ENCODE measurements at regions not wholly inside any gene's neighbourhood (a gene's known extent, or its start where the extent isn't known, plus 50 kb on each side); places are given as distances from the start of the nearest gene placed in this dataset.
"Not testable (repeated sequence)": the region's sequence is repeated elsewhere in the genome, so short reads cannot be mapped to it uniquely, and the experiment has no call there.

- no peak for DNase-seq
Observed at GRCh38 chr3:153615863-153616262, 453.8 kb downstream of the RAP2B start.

- no peak for DNase-seq
Observed at GRCh38 chr3:153617463-153617862, 455.4 kb downstream of the RAP2B start.

- DNase-seq, result no peak
Observed at GRCh38 chr3:153618176-153618575, 456.1 kb downstream of the RAP2B start.

DNA sequence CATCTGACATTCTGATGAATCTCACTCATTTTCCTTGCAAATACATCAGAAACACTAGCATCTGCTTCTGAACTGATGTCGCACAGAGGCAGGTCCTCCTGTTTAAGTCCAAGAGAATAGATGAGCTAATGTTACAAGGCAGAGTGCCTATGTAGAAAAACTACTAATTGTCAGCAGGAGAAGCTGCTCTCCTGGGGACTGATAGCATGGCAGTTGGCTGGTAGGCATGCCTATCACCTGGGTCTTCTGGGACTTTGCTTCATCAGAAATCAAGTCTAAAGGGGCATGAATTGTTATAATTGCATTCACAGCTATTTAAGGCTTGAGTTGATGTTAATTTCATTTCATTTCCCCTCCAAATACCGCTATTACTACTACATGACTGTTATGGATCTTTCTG is 457.2 kb downstream of the RAP2B start:
- no peak for DNase-seq

GRCh38 chr3:153621953-153622352 is 459.9 kb downstream of the RAP2B start:
- DNase-seq, result no peak

GRCh38 chr3:153623834-153624233 is 461.8 kb downstream of the RAP2B start:
- DNase-seq, result no peak

DNA sequence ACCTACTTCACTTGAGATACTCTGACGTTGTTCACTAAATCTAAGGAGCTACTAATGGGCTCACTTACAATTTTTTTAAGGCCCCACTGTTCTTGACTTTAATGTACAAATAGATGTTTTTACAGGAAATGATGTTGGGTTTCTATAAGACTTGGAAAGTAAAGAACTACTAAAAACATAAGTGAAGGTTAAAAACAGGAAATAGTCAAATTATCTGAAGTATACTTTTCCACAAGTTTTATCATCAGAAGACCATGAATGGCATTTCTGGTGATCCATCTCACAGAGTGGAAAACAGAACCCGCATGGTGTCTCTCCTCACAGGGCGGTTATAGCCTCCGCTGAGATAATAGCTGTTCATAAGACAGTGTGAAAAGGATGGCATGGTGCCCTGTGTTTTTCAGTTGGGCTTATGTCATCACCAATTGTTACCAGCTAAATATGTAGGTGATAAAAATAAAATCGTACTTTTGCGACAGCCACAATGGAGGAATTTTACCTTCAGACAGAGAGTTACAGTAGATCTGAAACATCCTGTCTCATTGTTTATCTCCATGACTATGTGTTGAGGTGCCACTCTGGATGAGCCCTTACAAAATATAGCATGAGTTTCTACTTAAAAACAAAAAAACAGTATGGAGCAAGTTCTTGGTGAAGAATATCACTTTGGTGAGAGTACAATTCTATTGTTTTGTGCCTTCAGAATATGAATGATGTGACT is 462.4 kb downstream of the RAP2B start:
- DNase-seq, result no peak

- no peak for DNase-seq
Observed at GRCh38 chr3:153625506-153625905, 463.5 kb downstream of the RAP2B start.

DNA sequence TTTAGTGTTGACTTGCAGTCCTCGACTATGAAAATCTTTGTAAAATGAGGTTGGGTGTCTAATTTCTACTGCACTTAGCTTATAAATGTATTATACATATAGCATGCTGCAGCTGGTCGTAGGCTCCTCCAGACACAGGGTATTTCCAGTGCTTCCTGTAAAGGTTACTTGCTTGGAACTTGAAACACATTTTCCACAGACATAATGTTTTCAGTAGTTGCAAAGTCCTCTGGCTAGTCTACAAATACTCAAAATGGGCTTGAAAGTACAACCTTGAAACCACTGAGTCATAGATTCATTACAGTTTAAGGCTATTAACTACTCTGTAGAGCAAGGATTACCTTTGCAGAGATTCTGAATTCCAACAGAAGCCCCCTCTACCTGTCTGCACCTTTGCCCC is 464.1 kb downstream of the RAP2B start:
- DNase-seq, result no peak

GRCh38 chr3:153628591-153628990 is 466.6 kb downstream of the RAP2B start:
- no peak for DNase-seq

GRCh38 chr3:153629148-153629547 is 467.1 kb downstream of the RAP2B start:
- DNase-seq, result no peak

- DNase-seq, result no peak
Observed at GRCh38 chr3:153631102-153631501, 469.1 kb downstream of the RAP2B start.

DNA sequence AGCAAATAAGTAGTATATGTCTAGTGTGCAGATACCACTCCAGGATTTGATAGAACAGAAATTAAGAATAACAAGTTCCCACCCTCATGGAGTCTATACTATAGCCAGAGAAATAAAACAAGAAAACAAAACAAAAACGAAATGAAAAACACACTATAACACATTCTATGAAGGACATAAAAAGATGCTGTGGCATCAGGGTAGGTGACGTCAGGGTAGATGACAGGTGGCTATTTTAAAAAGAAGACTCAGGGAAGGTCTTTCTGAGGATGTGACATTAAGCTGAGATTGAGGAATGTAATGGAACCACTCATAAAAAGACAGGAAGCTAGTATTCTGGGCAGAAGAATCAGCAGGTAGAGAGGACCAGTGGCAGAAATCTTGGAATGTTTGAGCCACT is 469.6 kb downstream of the RAP2B start:
- DNase-seq, result no peak

GRCh38 chr3:153633407-153633806 is 471.4 kb downstream of the RAP2B start:
- no peak for DNase-seq

GRCh38 chr3:153634683-153635082 is 472.7 kb downstream of the RAP2B start:
- DNase-seq, result no peak

- no peak for DNase-seq
Observed at GRCh38 chr3:153639631-153640030, 477.6 kb downstream of the RAP2B start.

GRCh38 chr3:153640689-153641665 is 479.0 kb downstream of the RAP2B start:
- DNase-seq, result peak; percentile 13

- not testable (repeated sequence) for DNase-seq
Observed at GRCh38 chr3:153642576-153642975, 478.6 kb upstream of the ARHGEF26 start.

- DNase-seq, result not testable (repeated sequence)
Observed at GRCh38 chr3:153643471-153643870, 477.7 kb upstream of the ARHGEF26 start.

DNA sequence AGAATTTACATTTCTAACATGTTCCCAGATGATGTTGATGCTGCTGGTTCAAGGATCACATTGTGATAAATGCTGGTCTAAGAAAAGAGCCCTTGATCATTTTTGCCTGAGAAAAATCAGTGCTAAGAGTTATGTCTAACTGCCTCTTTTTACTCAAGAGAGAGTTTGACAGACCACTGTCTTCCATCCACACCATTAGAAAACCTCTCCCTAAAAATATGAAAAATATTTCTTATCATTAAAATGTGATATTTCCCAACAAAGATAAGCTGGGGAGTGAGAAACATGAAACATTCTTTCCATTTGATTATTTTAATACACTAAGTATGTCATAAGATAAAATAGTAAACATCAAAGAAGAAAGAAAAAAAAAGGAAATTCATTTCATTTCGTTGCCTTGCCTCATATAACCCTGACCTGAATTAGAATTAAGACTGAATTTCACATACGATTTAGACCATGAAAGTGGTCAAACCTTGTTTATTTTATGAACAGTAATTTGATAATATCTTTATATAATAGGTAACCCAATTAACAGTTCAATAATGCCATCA is 471.8 kb upstream of the ARHGEF26 start:
- DNase-seq, result no peak

DNA sequence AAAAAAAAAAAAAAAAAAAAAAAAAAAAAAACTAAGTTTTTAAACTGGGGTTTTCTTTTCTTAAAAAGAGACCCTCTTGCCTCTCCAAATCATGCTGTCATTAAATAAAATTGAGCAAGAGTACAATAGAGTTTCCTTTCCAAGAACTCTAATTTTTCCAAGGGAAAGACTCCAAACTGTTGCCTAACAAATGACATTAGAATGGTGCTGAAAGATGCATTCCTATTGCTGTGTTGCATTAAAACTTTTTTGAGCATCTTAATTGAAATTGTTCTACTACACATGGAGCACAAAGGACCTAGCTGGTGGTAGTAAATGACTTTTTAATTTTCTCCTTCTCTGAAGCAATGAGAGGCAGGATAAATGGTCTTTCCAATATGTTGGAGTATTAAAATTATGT is 469.1 kb upstream of the ARHGEF26 start:
- peak; percentile 17 for DNase-seq

DNA sequence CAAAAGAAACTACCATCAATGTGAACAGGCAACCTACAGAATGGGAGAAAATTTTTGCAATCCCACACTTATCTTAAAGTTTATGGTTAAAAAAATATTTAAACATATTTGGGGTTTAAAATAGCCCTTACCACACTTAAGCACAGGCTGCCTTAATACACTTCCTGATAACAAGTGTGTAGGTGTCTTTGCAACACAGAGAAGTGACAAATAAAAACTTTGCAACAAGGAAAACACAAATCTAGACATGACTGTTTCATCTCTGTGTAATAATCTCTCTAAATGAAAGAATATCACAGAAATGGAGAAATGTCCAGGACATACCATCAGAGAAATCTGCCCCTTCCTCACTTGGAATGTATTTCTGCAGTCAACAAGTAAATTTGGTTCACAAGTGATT is 464.1 kb upstream of the ARHGEF26 start:
- DNase-seq, result no peak

- no peak for DNase-seq
Observed at GRCh38 chr3:153657461-153657860, 463.7 kb upstream of the ARHGEF26 start.
